SK-N-SH (cell line): ENCODE measurements at regions not wholly inside any gene's neighbourhood (a gene's known extent, or its start where the extent isn't known, plus 50 kb on each side); places are given as distances from the start of the nearest gene placed in this dataset.

ENCODE experiments used
- CTCF ChIA-PET: fragments of 300-600, 350-600 bp; formaldehyde crosslinking; extraction: SDS; loops from one replicate; lab custom pipeline; 2021; lab: Yijun Ruan, JAX
- POLR2A ChIA-PET: fragments of 350-600 bp; sonication (Branson Sonifier 250); formaldehyde crosslinking; extraction: SDS; loops from one replicate; lab custom pipeline; 2020; ENCODE audit warnings: antibody characterized with exemption, inconsistent platforms; lab: Yijun Ruan, JAX
- DNase-seq: peaks from one replicate; pipeline ENCODE4 v3.0.0; 2012
- H2AFZ ChIP-seq: fragments of 200-600 bp; sonication (generic); 2 replicates; pipeline ENCODE4 v1.8.1; 2016; ENCODE audit warnings: antibody characterized with exemption, mild to moderate bottlenecking, low read depth
- H3F3A ChIP-seq: fragments of 200-600 bp; sonication (generic); replicated peaks from 2 replicates; pipeline ENCODE3; 2016; ENCODE audit warnings: antibody characterized with exemption, mild to moderate bottlenecking; ENCODE audit not compliant: insufficient read depth
- H3K27ac ChIP-seq, 2 experiments: fragments of 200-500 bp in 1 of 2; fragments of 200-600 bp in 1 of 2; sonication (Bioruptor generic) in 1 of 2; sonication (generic), shearing (Covaris generic) in 1 of 2; 2 replicates each; pipeline versions ENCODE4 v1.5.1 to v1.6.1; 2014 to 2016; ENCODE audit warnings: low read depth in 2 of 2, inconsistent platforms in 1 of 2, low read length in 1 of 2, mild to moderate bottlenecking in 1 of 2, mixed read lengths in 1 of 2
- H3K27me3 ChIP-seq: fragments of 200-600 bp; sonication (generic), shearing (Covaris generic); 2 replicates; pipeline ENCODE4 v1.6.1; 2016; ENCODE audit warnings: mixed run types; ENCODE audit not compliant: insufficient read depth
- H3K36me3 ChIP-seq, 2 experiments: fragments of 200-500 bp in 1 of 2; fragments of 200-600 bp in 1 of 2; sonication (Bioruptor generic) in 1 of 2; sonication (generic) in 1 of 2; replicated peaks in 1 of 2; 2 replicates each; pipeline versions ENCODE3 to v1.5.1; 2014 to 2016; ENCODE audit warnings: low read length in 1 of 2, mild to moderate bottlenecking in 1 of 2; ENCODE audit not compliant: insufficient read depth in 2 of 2, control insufficient read depth in 1 of 2
- H3K4me1 ChIP-seq, 2 experiments: fragments of 200-500 bp in 1 of 2; fragments of 200-600 bp in 1 of 2; sonication (Bioruptor generic) in 1 of 2; sonication (generic), shearing (Covaris generic) in 1 of 2; 2 replicates each; pipeline versions ENCODE4 v1.5.1 to v1.6.1; 2014 to 2016; ENCODE audit warnings: low read depth in 1 of 2, low read length in 1 of 2, mixed run types in 1 of 2; ENCODE audit not compliant: insufficient read depth in 2 of 2, control insufficient read depth in 1 of 2
- H3K4me2 ChIP-seq: fragments of 200-600 bp; sonication (generic), shearing (Covaris generic); 2 replicates; pipeline ENCODE4 v1.6.1; 2017; ENCODE audit warnings: mixed run types
- H3K4me3 ChIP-seq, 2 experiments: fragments of 200-500 bp in 1 of 2; fragments of 200-600 bp in 1 of 2; sonication (Bioruptor generic) in 1 of 2; sonication (generic), shearing (Covaris generic) in 1 of 2; 2 replicates each; pipeline versions ENCODE4 v1.5.1 to v1.8.1; 2014 to 2016; ENCODE audit warnings: low read depth in 2 of 2, inconsistent platforms in 1 of 2, low read length in 1 of 2, mild to moderate bottlenecking in 1 of 2, mixed read lengths in 1 of 2, moderate library complexity in 1 of 2
- H3K79me2 ChIP-seq: fragments of 200-600 bp; sonication (generic); 2 replicates; pipeline ENCODE4 v1.8.1; 2017; ENCODE audit warnings: mild to moderate bottlenecking; ENCODE audit not compliant: insufficient read depth
- H3K9ac ChIP-seq: fragments of 200-600 bp; sonication (generic); 2 replicates; pipeline ENCODE4 v1.6.1; 2017; ENCODE audit warnings: mixed run types
- H3K9me2 ChIP-seq: fragments of 200-600 bp; sonication (generic); 2 replicates; pipeline ENCODE4 v1.6.1; 2017; ENCODE audit warnings: mixed run types
- H3K9me3 ChIP-seq: fragments of 200-600 bp; sonication (generic); 2 replicates; pipeline ENCODE4 v1.6.1; 2017; ENCODE audit warnings: mixed run types, mild to moderate bottlenecking, moderate library complexity
- H4K20me1 ChIP-seq: fragments of 200-600 bp; sonication (generic); 2 replicates; pipeline ENCODE4 v1.6.1; 2017; ENCODE audit warnings: mild to moderate bottlenecking, mixed run types; ENCODE audit not compliant: insufficient read depth
- CTCF ChIP-seq: fragments of 200-600 bp; sonication (generic); IDR thresholded peaks from 2 replicates; pipeline ENCODE4 v1.6.1; 2017; ENCODE audit warnings: antibody characterized with exemption, mild to moderate bottlenecking, moderate library complexity
- ELF1 ChIP-seq: IDR thresholded peaks from 2 replicates; pipeline ENCODE4 v1.4.0; 2012
- EZH2phosphoT487 ChIP-seq: fragments of 200-600 bp; sonication (generic); IDR thresholded peaks from 2 replicates; pipeline ENCODE4 v1.6.1; 2017; ENCODE audit warnings: low read depth, mixed run types, mild to moderate bottlenecking, antibody characterized with exemption, moderate library complexity, borderline replicate concordance
- FOSL2 ChIP-seq: IDR thresholded peaks from 2 replicates; pipeline ENCODE4 v1.4.0; 2012; ENCODE audit warnings: low read depth, mild to moderate bottlenecking, moderate library complexity, borderline replicate concordance
- FOXM1 ChIP-seq: IDR thresholded peaks from 2 replicates; pipeline ENCODE4 v1.4.0; 2012; ENCODE audit warnings: low read depth, mild to moderate bottlenecking
- IRF3 ChIP-seq: fragments of 150-350 bp; IDR thresholded peaks from 2 replicates; pipeline ENCODE4 v1.6.1; 2016; ENCODE audit warnings: mild to moderate bottlenecking, low read depth, low read length
- MAX ChIP-seq: IDR thresholded peaks from 2 replicates; pipeline ENCODE4 v1.4.0; 2012; ENCODE audit warnings: low read depth
- MEF2A ChIP-seq: IDR thresholded peaks from 2 replicates; pipeline ENCODE4 v1.4.0; 2012; ENCODE audit warnings: low read depth, borderline replicate concordance
- MXI1 ChIP-seq: IDR thresholded peaks from 2 replicates; pipeline ENCODE4 v1.6.1; 2012; ENCODE audit warnings: mild to moderate bottlenecking, low read depth, low read length, improper control_type of control experiment
- NFIC ChIP-seq: IDR thresholded peaks from 2 replicates; pipeline ENCODE4 v1.4.0; 2012; ENCODE audit warnings: borderline replicate concordance
- POLR2AphosphoS5 ChIP-seq: IDR thresholded peaks from 2 replicates; pipeline ENCODE4 v1.6.1; 2012; ENCODE audit warnings: low read depth, low read length
- REST ChIP-seq: IDR thresholded peaks from 2 replicates; pipeline ENCODE4 v1.6.1; 2012; ENCODE audit warnings: mild to moderate bottlenecking, low read depth, low read length, moderate library complexity
- RFX5 ChIP-seq: IDR thresholded peaks from 2 replicates; pipeline ENCODE4 v1.6.1; 2012; ENCODE audit warnings: mild to moderate bottlenecking, improper control_type of control experiment, low read length
- RXRA ChIP-seq: IDR thresholded peaks from 2 replicates; pipeline ENCODE4 v1.4.0; 2012; ENCODE audit warnings: low read depth, mild to moderate bottlenecking, borderline replicate concordance
- SIN3A ChIP-seq: IDR thresholded peaks from 2 replicates; pipeline ENCODE4 v1.6.1; 2012; ENCODE audit warnings: low read depth, mild to moderate bottlenecking, low read length, moderate library complexity, borderline replicate concordance
- TCF12 ChIP-seq: IDR thresholded peaks from 2 replicates; pipeline ENCODE4 v1.4.0; 2012
- TEAD4 ChIP-seq: IDR thresholded peaks from 2 replicates; pipeline ENCODE4 v1.4.0; 2012; ENCODE audit warnings: mild to moderate bottlenecking, borderline replicate concordance; ENCODE audit not compliant: insufficient read depth
- USF2 ChIP-seq: fragments of 150-350 bp; IDR thresholded peaks from 2 replicates; pipeline ENCODE4 v1.6.1; 2017; ENCODE audit warnings: antibody characterized with exemption, low read length, low read depth, borderline replicate concordance
- ZBTB33 ChIP-seq: IDR thresholded peaks from 2 replicates; pipeline ENCODE4 v1.4.0; 2012; ENCODE audit warnings: low read depth, borderline replicate concordance
- WGBS: methylation state at CpG from one replicate; pipeline ENCODE4 v1.1.6; 2017; ENCODE audit warnings: low lambda C conversion rate; 5-methylcytosine and 5-hydroxymethylcytosine counted together

GRCh38 chr10:2962194-2962593 is 105.2 kb upstream of the PFKP start:
- Histone ChIP-seq H2AFZ (no peak overlapping the region), H3K9me3 (no peaks in the 10 kb centered on the region), H3K4me2 (no peak overlapping the region), H3K4me3 (no peak overlapping the region), H3K79me2 (no peaks in the 10 kb centered on the region), H3K9ac (no peak overlapping the region), H3K4me1 (no peaks in the 10 kb centered on the region), H4K20me1 (no peaks in the 10 kb centered on the region), H3K27ac (no peak overlapping the region), H3K27me3 (no peaks in the 10 kb centered on the region), H3K9me2 (no peaks in the 10 kb centered on the region), H3F3A (no peaks in the 10 kb centered on the region), H3K36me3 (no peaks in the 10 kb centered on the region)
- TF ChIP-seq REST (no peak), CTCF (no peak), MXI1 (no peak), MEF2A (no peak), FOXM1 (no peak), FOSL2 (no peak), RFX5 (no peak), EZH2phosphoT487 (no peak), TCF12 (no peak), ZBTB33 (no peak), MAX (no peak), NFIC (no peak), IRF3 (no peak), RXRA (no peak), POLR2AphosphoS5 (no peak), SIN3A (no peak), USF2 (no peak), ELF1 (no peak), TEAD4 (no peak)
- DNase-seq, result no peak
- WGBS, result 39% methylated on average over 1 of the region's 1 CpG
- CTCF ChIA-PET, result no interaction called here
- POLR2A ChIA-PET, result no interaction called here
